ENCODE measurements at regions not wholly inside any gene's neighbourhood (a gene's known extent, or its start where the extent isn't known, plus 50 kb on each side); places are given as distances from the start of the nearest gene placed in this dataset.

GRCh38 chr9:105871540-105871939 is 177.2 kb downstream of the TMEM38B start:
- TF ChIP-seq USF2 (CRISPR knock-in tag; IDR thresholded peaks at IDR 0.05) (no peak), TP53 (CRISPR knock-in tag; IDR thresholded peaks at IDR 0.05) (no peak), NFYB (CRISPR knock-in tag; conservative IDR thresholded peaks at IDR 0.05; ENCODE audit: low read depth) (no peak), CTCF (IDR thresholded peaks at IDR 0.05) (no peak), ZNF138 (CRISPR knock-in tag; conservative IDR thresholded peaks at IDR 0.05) (no peak), USF1 (CRISPR knock-in tag; IDR thresholded peaks at IDR 0.05) (no peak)

Data from WTC11 (cell line).